ENCODE measurements at regions not wholly inside any gene's neighbourhood (a gene's known extent, or its start where the extent isn't known, plus 50 kb on each side); places are given as distances from the start of the nearest gene placed in this dataset.

DNA sequence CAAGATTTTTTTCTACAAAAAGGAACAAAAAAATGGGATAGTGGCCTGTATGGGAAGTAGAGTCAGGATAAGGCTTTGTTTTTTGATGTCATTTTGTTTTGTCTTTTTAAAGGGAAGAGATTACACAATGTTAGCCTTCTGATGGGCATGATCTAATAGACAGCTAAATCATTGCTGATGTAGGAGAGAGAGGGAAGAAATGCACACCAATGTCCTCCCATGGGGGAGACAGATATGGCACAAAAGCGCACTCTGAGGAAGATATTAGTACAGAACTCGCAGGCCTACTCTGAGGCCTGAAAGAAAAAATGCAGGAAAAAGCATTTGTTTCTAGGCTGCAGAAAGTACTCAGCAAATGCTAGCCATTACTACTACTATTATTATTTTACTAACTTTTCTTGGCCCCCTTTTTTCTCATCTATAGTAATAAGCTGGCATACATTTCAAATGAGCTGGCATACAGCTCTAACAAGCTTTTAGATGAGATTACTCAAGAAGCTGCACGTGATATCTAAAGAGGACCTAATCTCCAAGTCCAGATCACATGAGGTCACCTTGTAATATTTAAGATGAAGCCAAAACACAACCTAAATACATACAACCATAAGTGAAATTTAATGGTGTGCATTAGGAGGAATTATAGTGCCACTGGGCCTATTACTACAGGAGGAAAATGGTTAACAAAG is 269.4 kb upstream of the TANK start:
- Mint-ChIP-seq H3K9me3 (no peaks in the 10 kb centered on the region), H3K36me3 (no peaks in the 10 kb centered on the region), H3K27ac (no peak overlapping the region)
- DNase-seq (ENCODE audit: low spot score in 2 of 2) = no peak
- ATAC-seq = no peak

DNA sequence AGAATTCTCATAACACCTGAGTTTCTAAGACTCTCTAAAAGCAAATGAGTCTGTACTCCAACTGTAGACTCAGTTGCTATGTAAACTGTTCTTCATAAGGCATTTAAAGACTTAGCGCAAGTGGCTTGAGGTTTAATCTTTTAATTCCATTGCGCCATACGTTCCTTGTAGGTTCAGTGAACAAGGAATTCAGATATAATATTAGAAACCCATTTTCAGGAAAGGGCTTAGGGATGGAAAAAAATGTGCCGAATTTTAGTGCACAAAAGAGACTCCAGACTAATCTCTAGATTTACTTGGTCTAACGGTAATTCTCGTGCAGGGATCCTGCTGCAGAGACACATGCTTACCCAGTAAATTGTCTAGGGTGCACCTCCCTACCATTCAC is 268.9 kb upstream of the TANK start:
- Mint-ChIP-seq H3K9me3 (no peaks in the 10 kb centered on the region), H3K27ac (no peak overlapping the region), H3K36me3 (no peaks in the 10 kb centered on the region)
- ATAC-seq (no peak), DNase-seq (ENCODE audit: low spot score in 2 of 2) (no peak)

DNA sequence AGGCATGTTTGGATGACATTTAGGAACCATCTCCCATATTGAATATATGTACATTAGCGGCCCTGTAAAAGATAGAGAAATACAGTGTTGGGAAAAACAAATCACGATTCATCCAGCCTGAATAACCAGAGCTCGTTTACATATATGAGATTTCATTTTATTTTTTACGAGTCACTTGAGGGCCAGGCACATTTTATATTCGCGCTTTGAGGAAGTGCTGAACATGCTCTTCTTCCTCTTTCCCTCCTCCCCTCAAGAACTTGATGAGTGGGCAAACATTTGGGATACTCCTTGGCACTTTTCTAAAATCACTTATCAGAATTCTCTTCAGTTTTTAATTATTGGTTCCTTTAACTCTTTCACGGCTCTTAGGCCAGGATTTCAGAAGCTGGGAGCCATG is 268.0 kb upstream of the TANK start:
- no peak for DNase-seq (ENCODE audit: low spot score in 2 of 2)
- no peaks in the 10 kb centered on the region for H3K36me3 Mint-ChIP-seq
- no peak for ATAC-seq
- H3K27ac Mint-ChIP-seq = no peak overlapping the region
- H3K9me3 Mint-ChIP-seq = no peaks in the 10 kb centered on the region

DNA sequence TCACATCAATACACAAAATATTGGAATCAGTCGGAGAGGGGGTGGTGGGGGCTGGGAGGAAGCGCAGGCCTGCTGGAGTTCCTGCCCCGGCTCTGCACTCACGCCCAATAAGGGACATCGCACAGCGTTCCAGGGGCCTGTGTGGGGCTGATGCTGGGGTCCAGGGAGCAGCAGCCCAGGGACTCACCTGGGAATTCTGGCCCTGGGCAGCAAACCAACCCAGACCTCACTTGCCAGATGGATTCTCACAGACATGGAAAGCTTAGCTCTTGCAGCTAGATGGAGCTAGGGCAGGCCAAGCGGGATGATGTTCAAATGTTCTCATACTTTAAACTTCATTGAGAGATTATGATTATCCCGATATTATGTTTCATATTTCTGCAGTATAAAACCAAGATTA is 266.6 kb upstream of the TANK start:
- H3K27ac Mint-ChIP-seq = no peak overlapping the region
- H3K9me3 Mint-ChIP-seq = no peaks in the 10 kb centered on the region
- DNase-seq (ENCODE audit: low spot score in 2 of 2) (no peak), ATAC-seq (no peak)
- no peaks in the 10 kb centered on the region for H3K36me3 Mint-ChIP-seq

DNA sequence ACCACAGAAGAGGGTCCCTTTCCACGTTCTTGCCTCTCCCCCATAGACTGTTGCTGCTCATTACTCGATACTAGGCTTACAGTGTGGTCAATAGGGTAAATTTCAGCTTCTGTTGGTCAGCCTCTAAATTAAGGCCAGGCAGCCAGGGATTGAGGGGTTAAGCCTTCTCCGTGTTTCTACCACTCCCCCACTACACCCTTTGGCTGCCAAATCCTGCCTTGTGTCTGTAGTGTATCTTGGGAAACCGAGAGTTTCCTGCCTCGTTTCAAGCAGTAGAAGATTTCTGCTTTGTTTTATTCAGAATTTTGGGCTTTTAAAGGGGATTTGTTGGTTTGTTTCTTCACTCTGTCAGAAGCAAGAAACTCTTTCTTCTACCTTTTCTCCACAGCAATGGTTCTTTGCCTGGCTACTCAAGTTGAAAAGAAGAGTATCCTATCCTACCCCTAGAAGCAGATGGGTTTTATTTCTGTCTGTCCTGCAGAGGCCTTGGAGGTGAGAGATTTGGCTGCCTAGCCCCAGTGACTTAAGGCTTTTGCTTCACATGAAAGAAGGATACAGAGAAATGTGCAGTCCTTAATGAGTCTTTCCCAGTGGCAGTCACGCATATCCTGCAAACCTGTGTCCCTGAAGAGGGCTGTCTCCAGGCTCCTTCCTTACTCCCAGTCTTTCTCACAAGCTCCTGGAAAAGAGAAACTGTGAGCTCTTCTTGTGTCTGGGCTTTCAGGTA is 261.5 kb upstream of the TANK start:
- DNase-seq (ENCODE audit: low spot score in 2 of 2) (no peak), ATAC-seq (no peak)
- H3K36me3 Mint-ChIP-seq = no peaks in the 10 kb centered on the region
- no peaks in the 10 kb centered on the region for H3K9me3 Mint-ChIP-seq
- H3K27ac Mint-ChIP-seq = no peak overlapping the region

DNA sequence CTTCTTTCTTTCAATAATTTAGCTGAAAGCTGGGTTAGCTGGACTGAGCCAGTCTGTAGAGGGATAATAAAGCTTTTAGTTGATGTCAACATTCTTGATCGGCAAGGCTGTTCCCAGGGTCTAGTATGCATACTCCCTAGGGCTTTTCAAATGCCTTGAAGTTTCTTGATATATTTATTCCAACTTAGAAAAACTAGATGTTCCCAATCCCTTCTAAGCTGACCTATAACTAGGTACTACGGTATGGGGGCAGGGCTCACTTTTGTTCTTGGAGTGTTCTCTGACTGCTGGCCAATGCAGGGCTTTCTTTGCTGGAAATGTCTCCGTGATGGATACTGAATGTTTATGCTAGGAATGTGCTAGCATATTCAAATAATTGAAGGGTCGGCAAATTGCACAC is 258.6 kb upstream of the TANK start:
- Mint-ChIP-seq H3K36me3 (no peaks in the 10 kb centered on the region), H3K27ac (no peak overlapping the region), H3K9me3 (no peaks in the 10 kb centered on the region)
- no peak for ATAC-seq
- DNase-seq (ENCODE audit: low spot score in 2 of 2) = no peak

DNA sequence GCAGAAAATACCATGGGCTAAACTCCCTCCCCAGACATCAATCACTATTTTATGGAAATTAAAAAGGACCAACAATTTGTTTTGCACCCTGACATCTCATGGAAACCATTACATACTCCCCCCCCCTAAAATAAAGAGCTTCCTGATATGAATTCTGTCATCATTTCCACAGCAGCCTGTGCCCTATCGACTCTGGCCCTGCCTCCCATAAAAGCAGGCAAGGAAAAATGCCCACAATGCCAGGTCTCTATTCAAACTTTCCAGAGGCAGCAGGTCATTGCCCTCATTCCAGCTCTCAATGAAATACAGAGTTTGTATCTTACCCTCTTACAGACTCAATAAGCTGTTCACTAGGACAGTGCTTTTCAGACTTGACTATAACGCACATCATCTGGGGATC is 254.4 kb upstream of the TANK start:
- ATAC-seq (no peak), DNase-seq (ENCODE audit: low spot score in 2 of 2) (no peak)
- Mint-ChIP-seq H3K36me3 (no peaks in the 10 kb centered on the region), H3K9me3 (no peaks in the 10 kb centered on the region), H3K27ac (no peak overlapping the region)

DNA sequence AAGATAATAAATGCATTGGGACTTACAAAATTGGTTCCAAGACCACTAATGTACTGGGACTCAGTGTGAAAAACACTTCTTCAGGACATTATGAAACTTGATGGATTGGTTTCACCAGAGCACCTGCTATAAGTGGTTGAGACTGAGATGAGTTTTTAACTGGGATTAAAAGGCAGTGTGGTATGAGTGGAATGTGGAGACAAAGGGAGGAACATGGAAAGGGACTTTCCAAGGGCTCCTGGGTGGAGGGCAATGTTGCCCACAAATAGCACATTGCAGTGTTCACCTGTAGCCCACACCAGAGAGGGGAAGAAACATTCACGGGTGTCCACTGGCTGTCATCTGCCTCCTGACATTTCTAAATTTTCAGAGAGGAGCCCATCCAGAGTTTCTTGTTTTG is 253.3 kb upstream of the TANK start:
- no peak overlapping the region for H3K27ac Mint-ChIP-seq
- DNase-seq (ENCODE audit: low spot score in 2 of 2) = no peak

DNA sequence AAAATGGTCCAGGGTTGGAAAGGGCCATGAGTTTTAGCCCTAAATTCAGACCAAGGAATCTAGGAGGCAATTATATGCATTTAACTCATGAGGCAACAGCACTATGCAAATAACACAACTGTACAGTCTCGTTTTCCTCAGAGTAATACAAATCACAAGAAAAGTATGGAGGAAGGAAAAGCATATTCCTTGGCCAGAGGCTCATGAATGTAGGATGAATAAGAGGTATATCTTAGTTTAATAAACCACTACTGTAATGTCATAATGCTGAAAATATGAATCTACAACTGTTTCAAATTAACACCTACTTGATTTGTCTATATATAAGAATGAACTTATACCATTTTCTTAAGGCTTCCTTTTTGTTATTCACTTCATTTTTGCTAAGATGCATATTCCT is 252.5 kb upstream of the TANK start:
- DNase-seq (ENCODE audit: low spot score in 2 of 2) (no peak), ATAC-seq (no peak)
- Mint-ChIP-seq H3K27ac (no peak overlapping the region), H3K9me3 (no peaks in the 10 kb centered on the region), H3K36me3 (no peaks in the 10 kb centered on the region)

More for the DNA sequence above, 253.3 kb upstream of the TANK start:
- no peaks in the 10 kb centered on the region for H3K9me3 Mint-ChIP-seq
- H3K36me3 Mint-ChIP-seq = no peaks in the 10 kb centered on the region
- no peak for ATAC-seq

DNA sequence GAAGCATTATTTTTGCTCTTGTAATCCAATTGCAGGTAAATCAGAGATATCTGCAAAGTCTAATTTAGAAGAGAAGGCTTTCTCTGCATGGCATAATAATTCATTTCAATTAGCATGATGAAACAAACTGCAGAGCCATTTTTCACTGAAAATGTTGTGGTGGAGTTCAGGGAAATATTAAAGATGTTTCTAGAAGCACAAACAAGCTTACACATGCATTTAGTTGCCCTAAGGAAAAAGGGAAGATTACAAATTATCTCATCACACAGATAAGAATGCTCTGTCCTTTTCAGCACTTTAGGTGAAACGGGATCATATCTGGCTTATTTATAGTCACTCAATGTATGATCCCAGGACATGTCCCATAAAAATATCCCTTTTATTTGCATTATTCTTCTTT is 252.1 kb upstream of the TANK start:
- no peak for ATAC-seq
- no peaks in the 10 kb centered on the region for H3K36me3 Mint-ChIP-seq
- no peak overlapping the region for H3K27ac Mint-ChIP-seq
- no peaks in the 10 kb centered on the region for H3K9me3 Mint-ChIP-seq
- no peak for DNase-seq (ENCODE audit: low spot score in 2 of 2)

DNA sequence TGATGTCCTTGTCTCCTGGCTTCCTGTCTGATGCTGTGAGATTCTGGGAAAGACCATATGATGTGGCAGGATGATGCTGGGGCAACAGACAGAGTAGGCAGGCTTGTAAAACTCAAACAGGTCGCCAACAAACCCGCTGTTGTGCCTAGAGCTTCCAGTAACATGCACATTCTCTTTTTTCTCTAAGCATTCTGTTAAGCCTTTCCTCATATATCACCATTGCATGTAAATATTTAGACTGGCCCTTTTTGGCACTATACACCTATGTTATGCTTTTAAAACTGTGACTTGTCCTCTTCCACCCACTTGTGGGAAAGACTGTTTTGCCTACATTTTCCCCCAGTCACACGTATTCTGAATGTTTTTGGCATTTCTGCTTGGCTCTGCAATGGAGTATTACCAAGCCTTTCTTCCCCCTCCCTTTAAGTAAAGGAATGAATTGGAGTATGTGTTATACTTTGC is 250.4 kb upstream of the TANK start:
- no peak for ATAC-seq
- Mint-ChIP-seq H3K9me3 (no peaks in the 10 kb centered on the region), H3K27ac (no peak overlapping the region), H3K36me3 (no peaks in the 10 kb centered on the region)
- DNase-seq (ENCODE audit: low spot score in 2 of 2) = no peak

DNA sequence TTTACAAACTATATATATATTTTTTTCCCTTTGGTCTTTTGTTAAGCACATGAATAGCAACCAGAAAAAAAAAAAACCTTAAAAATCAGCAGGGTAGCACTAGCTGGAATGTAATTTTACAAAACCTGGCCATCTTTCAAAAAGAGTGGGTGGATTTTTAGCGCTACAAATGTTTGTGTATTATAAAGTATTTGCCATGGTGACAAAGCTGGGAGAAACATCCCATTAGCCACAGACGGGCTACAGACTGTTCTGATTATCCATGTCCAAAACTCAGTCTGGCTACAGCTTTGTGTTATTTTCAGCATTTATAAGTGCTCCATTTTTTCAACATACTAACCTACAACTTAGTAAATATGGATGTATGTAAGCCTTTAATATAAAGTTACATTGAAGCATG is 249.5 kb upstream of the TANK start:
- DNase-seq (ENCODE audit: low spot score in 2 of 2) = no peak
- no peak overlapping the region for H3K27ac Mint-ChIP-seq
- ATAC-seq = no peak
- no peaks in the 10 kb centered on the region for H3K36me3 Mint-ChIP-seq
- no peaks in the 10 kb centered on the region for H3K9me3 Mint-ChIP-seq

DNA sequence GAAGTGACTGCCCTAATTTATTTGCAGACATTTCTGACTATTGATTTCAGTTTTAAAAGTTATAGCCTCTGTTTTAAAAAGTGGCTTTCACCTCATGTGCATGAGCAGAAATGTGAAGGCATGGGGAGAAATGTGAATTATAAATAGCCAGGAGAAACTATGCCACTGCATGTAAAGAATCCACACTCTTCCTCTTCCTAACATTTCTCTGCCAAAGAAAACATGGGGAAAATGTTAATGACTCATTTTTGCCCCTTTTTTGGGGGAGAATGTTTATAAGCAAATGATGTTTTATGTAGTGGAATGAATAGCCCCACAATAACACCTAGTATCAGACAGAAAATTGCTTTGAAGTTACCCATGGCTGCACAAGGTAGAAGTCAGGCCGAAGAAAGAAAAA is 249.0 kb upstream of the TANK start:
- ATAC-seq = no peak
- DNase-seq (ENCODE audit: low spot score in 2 of 2) = no peak
- no peak overlapping the region for H3K27ac Mint-ChIP-seq

DNA sequence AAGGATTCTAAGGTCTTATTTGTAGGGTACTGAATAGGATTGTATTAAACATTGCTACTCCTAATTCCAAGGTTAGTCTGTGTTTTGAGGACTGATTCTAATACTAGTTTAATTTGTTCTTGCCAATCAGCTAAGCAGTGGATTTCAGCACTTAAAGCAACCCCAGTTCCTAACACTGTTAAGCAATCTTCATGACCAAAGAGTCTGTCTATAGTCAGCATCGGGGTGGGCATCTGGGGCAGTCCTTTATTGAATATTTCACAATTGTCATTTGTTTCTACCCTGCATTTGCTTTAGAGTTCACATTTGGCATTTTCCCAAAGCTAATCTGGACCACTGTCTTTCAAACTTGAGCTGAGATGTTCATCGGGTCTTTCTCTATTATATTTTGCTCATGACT is 248.0 kb upstream of the TANK start:
- ATAC-seq (no peak), DNase-seq (ENCODE audit: low spot score in 2 of 2) (no peak)
- no peaks in the 10 kb centered on the region for H3K36me3 Mint-ChIP-seq
- H3K9me3 Mint-ChIP-seq = no peaks in the 10 kb centered on the region
- no peak overlapping the region for H3K27ac Mint-ChIP-seq

More for the DNA sequence above, 249.0 kb upstream of the TANK start:
- Mint-ChIP-seq H3K36me3 (no peaks in the 10 kb centered on the region), H3K9me3 (no peaks in the 10 kb centered on the region)

DNA sequence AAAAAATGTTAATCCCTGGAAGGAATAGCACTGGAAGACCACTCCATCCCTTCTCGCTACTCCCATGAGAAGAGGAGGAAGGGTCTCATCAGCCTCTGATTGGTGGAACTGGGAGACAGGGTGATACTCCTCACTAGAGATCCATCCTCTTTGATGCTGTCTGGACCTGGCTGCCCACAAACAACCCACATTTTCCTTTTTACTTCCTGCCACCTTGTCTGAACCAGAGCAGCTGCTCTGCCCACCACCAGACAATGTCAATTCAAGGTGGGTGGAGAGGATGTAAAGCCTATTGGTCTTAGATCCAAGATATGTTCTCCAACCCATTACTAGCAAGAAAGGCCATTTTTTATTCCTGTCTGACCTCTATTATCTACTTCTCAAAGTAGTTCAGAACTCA is 246.9 kb upstream of the TANK start:
- ATAC-seq (no peak), DNase-seq (ENCODE audit: low spot score in 2 of 2) (no peak)
- H3K9me3 Mint-ChIP-seq = no peaks in the 10 kb centered on the region
- no peak overlapping the region for H3K27ac Mint-ChIP-seq
- no peaks in the 10 kb centered on the region for H3K36me3 Mint-ChIP-seq

DNA sequence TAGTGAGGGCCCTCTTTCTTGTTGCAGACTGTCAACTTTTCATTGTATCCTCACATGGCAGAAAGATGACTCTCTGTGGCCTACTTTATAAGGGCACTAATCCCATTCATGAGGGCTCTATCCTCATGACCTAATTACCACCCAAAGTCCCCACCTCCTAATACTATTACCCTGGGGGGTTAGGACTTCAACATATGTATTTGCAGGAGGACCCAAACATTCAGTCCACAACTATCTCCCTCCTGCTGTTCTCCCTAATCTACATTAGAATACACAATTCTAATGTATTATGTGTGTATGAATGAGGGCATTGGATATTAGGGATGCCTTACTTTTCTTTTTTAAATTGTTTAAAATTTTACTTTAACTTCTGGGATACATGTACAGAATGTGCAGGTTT is 246.0 kb upstream of the TANK start:
- DNase-seq (ENCODE audit: low spot score in 2 of 2) (no peak), ATAC-seq (no peak)
- Mint-ChIP-seq H3K36me3 (no peaks in the 10 kb centered on the region), H3K27ac (no peak overlapping the region), H3K9me3 (no peaks in the 10 kb centered on the region)

DNA sequence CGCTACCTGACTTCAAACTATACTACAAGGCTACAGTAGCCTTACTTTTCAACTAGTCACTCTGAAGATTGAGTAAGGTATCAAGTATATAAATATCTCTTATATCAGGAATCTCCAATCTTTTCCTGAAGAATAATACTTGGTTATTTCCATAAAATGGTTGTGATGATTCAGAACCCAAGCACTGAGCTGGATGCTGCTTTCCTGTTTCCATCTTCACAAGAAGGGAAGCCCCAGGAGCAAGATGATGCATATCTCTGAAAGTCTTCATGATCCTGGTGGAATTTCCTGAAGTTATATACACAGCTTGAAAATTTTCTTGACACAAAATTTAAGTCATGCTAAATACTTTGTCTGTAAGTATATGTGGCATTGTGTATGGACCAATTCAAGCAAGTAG is 243.9 kb upstream of the TANK start:
- Mint-ChIP-seq H3K36me3 (no peaks in the 10 kb centered on the region), H3K9me3 (no peaks in the 10 kb centered on the region), H3K27ac (no peak overlapping the region)
- no peak for ATAC-seq
- no peak for DNase-seq (ENCODE audit: low spot score in 2 of 2)

DNA sequence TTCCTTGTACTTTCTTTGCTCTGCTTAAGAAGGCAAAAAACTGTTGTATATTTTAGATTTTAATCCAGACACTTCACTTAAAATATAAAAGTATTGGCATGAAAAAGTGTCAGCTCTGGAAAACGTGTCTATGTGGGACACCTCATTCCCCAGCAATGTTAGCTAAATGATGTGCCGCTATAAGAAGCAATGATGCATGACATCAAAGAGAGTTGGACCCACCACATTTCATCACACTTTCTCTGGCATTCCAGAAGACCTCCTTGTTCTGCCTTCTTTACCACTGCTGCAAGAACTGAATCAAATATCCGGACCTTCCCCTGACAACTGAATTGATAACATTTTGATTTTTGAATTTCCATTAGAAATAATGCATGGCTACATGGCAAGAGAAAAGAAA is 242.4 kb upstream of the TANK start:
- Mint-ChIP-seq H3K36me3 (no peaks in the 10 kb centered on the region), H3K27ac (no peak overlapping the region), H3K9me3 (no peaks in the 10 kb centered on the region)
- ATAC-seq (no peak), DNase-seq (ENCODE audit: low spot score in 2 of 2) (no peak)

Measured in activated naive CD4-positive, alpha-beta T cell treated with anti-CD3 and anti-CD28 coated beads, Interleukin-2, amount 50 U/mL, for 72 hours (primary cell).